ENCODE measurements at regions not wholly inside any gene's neighbourhood (a gene's known extent, or its start where the extent isn't known, plus 50 kb on each side); places are given as distances from the start of the nearest gene placed in this dataset.

DNA sequence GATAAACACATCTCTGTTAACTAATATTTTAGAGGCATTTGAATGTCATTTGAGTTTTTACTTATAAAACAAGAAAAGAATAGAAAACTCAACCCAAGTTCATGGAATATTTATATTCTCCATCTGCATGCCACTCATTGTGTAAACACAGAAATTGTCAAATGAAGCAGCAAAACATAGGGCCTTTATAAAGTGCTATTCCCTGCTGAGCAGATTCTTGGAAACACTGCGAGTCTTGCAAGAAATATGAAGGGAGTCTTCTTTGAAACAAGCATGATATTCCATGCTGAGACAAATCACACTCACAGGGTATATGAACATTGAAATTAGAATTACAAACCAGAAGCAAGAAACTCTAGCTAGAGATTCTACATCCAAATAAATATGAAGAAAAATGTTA lies 655.8 kb downstream of the BRINP3 start:
- no peak for TF ChIP-seq RARB (CRISPR knock-in tag; IDR thresholded peaks at IDR 0.05)
- TF ChIP-seq, protein P1, sequence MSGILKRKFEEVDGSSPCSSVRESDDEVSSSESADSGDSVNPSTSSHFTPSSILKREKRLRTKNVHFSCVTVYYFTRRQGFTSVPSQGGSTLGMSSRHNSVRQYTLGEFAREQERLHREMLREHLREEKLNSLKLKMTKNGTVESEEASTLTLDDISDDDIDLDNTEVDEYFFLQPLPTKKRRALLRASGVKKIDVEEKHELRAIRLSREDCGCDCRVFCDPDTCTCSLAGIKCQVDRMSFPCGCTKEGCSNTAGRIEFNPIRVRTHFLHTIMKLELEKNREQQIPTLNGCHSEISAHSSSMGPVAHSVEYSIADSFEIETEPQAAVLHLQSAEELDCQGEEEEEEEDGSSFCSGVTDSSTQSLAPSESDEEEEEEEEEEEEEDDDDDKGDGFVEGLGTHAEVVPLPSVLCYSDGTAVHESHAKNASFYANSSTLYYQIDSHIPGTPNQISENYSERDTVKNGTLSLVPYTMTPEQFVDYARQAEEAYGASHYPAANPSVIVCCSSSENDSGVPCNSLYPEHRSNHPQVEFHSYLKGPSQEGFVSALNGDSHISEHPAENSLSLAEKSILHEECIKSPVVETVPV (CRISPR knock-in tag; IDR thresholded peaks at IDR 0.05) = no peak
- no peak for TF ChIP-seq TCF4 (CRISPR knock-in tag; IDR thresholded peaks at IDR 0.05; ENCODE audit: borderline replicate concordance)
- TF ChIP-seq GLIS3 (CRISPR knock-in tag; IDR thresholded peaks at IDR 0.05) = no peak

Measured in SK-N-SH treated with all-trans-retinoic acid at 6 μM for 48 hours (cell line).